ENCODE measurements at regions not wholly inside any gene's neighbourhood (a gene's known extent, or its start where the extent isn't known, plus 50 kb on each side); places are given as distances from the start of the nearest gene placed in this dataset.
"Not testable (repeated sequence)": the region's sequence is repeated elsewhere in the genome, so short reads cannot be mapped to it uniquely, and the experiment has no call there.

DNA sequence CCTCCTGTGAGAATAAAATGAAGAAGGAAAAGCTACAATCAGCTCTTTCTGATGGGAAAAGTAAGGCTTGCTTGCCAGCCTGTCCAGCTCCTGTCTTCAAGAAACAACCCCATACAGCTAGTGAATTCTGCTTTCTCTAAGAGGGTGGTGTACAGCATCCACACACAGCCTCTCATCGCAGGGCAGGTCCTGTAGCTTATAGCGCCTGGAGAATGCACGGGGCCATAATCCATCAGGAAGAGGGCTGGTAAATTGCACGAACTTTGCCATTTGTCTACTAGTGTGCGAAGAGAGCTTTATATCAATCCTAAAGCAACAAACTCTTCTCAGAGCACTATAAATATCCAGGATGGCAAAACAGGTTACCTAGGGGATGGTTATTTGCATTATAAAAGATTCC, 83.3 kb upstream of the SAMSN1 start:
- no peaks in the 10 kb centered on the region for H3K27me3 ChIP-seq
- H3K9me3 ChIP-seq = no peaks in the 10 kb centered on the region
- no peaks in the 10 kb centered on the region for H3K36me3 ChIP-seq
- TF ChIP-seq POLR2A (IDR thresholded peaks at IDR 0.05) = no peak
- TF ChIP-seq, protein P1, sequence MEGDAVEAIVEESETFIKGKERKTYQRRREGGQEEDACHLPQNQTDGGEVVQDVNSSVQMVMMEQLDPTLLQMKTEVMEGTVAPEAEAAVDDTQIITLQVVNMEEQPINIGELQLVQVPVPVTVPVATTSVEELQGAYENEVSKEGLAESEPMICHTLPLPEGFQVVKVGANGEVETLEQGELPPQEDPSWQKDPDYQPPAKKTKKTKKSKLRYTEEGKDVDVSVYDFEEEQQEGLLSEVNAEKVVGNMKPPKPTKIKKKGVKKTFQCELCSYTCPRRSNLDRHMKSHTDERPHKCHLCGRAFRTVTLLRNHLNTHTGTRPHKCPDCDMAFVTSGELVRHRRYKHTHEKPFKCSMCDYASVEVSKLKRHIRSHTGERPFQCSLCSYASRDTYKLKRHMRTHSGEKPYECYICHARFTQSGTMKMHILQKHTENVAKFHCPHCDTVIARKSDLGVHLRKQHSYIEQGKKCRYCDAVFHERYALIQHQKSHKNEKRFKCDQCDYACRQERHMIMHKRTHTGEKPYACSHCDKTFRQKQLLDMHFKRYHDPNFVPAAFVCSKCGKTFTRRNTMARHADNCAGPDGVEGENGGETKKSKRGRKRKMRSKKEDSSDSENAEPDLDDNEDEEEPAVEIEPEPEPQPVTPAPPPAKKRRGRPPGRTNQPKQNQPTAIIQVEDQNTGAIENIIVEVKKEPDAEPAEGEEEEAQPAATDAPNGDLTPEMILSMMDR (IDR thresholded peaks at IDR 0.05) = no peak
- no peak overlapping the region for H3K4me3 ChIP-seq (replicated peaks in 1 of 3)
- 58 to 77% methylated on average over 5 of the region's 5 CpGs for WGBS, 2 donors
- H3K4me1 ChIP-seq = no peaks in the 10 kb centered on the region
- intact Hi-C loops (cut with DNase I) = no loop called here
- DNase-seq = no peak
- H3K27ac ChIP-seq = no peak overlapping the region

DNA sequence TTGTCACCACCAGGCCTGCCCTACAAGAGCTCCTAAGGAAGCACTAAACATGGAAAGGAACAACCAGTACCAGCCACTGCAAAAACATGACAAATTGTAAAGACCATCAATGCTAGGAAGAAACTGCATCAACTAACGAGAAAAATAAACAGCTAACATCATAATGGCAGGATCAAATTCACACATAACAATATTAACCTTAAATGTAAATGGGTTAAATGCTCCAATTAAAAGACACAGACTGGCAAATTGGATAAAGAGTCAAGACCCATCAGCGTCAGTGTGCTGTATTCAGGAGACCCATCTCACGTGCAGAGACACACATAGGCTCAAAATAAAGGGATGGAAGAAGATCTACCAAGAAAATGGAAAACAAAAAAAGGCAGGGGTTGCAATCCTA, 77.0 kb upstream of the SAMSN1 start:
- H3K36me3 ChIP-seq; DNase-seq; H3K4me1 ChIP-seq; H3K27me3 ChIP-seq; H3K27ac ChIP-seq; H3K9me3 ChIP-seq; intact Hi-C loops (cut with DNase I); H3K4me3 ChIP-seq (replicated peaks in 1 of 3): not testable (repeated sequence)
- 79% methylated on average over 3 of the region's 3 CpGs for WGBS, 2 donors

- WGBS, 2 donors = 32% methylated on average over 2 of the region's 2 CpGs
- intact Hi-C loops (cut with DNase I) = no loop called here
- no peaks in the 10 kb centered on the region for H3K9me3 ChIP-seq
- H3K27me3 ChIP-seq = no peaks in the 10 kb centered on the region
- H3K27ac ChIP-seq = no peak overlapping the region
- no peak overlapping the region for H3K4me3 ChIP-seq (replicated peaks in 1 of 3)
- H3K36me3 ChIP-seq = no peaks in the 10 kb centered on the region
- no peak for DNase-seq
- no peaks in the 10 kb centered on the region for H3K4me1 ChIP-seq
- TF ChIP-seq, protein P1 (IDR thresholded peaks at IDR 0.05) = no peak
- no peak for TF ChIP-seq POLR2A (IDR thresholded peaks at IDR 0.05)
These were observed 74.0 kb upstream of the SAMSN1 start for GRCh38 chr21:14620152-14620551.

DNA sequence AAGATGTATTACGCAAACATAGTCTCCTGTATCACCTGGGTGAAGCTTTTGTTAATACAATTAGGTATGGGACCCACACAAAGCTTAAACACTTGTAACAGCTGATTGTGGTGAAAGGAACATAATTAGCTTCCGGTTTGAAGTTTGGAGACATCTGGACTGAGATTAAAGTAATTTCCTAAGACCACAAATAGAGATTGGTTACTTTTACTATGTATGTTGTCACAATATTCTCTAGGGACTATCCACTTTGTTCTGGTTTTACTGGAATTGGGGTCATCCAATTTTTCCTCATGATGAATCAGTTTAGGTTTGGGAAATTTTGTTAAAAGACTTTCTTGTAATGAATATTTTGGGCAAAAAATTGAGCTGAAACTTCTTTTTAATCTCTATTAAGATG, 71.8 kb upstream of the SAMSN1 start:
- Histone ChIP-seq H3K27ac (no peak overlapping the region), H3K27me3 (no peaks in the 10 kb centered on the region), H3K36me3 (no peaks in the 10 kb centered on the region), H3K4me3 (replicated peaks in 1 of 3) (no peak overlapping the region), H3K4me1 (no peaks in the 10 kb centered on the region), H3K9me3 (no peaks in the 10 kb centered on the region)
- intact Hi-C loops (cut with DNase I) = no loop called here
- TF ChIP-seq, protein P1 (IDR thresholded peaks at IDR 0.05) = no peak
- TF ChIP-seq POLR2A (IDR thresholded peaks at IDR 0.05) = no peak
- no peak for DNase-seq
- 75 to 77% methylated on average over 2 of the region's 2 CpGs for WGBS, 2 donors

DNA sequence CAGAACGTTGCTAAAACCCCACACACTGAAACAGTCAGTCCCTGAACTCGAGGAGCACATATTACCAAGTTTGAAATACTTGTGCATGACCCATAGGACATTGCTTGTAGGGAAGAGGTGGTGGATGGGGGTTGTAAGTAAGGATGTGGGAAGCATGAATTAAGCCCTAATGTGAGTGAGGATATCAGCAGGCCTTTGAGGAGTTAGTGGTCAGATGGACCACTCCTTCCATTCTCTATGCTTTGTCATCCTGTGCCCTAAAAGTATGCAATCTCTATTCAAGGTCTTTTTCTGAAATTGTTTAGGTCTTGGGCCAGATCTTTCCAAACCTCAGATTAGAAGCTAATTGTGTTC, 70.9 kb upstream of the SAMSN1 start:
- TF ChIP-seq, protein P1 (IDR thresholded peaks at IDR 0.05) = no peak
- no peak overlapping the region for H3K27ac ChIP-seq
- H3K36me3 ChIP-seq = no peaks in the 10 kb centered on the region
- DNase-seq = no peak
- 24 to 27% methylated on average over 2 of the region's 2 CpGs for WGBS, 2 donors
- no peaks in the 10 kb centered on the region for H3K9me3 ChIP-seq
- no peak overlapping the region for H3K4me3 ChIP-seq (replicated peaks in 1 of 3)
- H3K27me3 ChIP-seq = no peaks in the 10 kb centered on the region
- intact Hi-C loops (cut with DNase I) = no loop called here
- H3K4me1 ChIP-seq = no peaks in the 10 kb centered on the region

DNA sequence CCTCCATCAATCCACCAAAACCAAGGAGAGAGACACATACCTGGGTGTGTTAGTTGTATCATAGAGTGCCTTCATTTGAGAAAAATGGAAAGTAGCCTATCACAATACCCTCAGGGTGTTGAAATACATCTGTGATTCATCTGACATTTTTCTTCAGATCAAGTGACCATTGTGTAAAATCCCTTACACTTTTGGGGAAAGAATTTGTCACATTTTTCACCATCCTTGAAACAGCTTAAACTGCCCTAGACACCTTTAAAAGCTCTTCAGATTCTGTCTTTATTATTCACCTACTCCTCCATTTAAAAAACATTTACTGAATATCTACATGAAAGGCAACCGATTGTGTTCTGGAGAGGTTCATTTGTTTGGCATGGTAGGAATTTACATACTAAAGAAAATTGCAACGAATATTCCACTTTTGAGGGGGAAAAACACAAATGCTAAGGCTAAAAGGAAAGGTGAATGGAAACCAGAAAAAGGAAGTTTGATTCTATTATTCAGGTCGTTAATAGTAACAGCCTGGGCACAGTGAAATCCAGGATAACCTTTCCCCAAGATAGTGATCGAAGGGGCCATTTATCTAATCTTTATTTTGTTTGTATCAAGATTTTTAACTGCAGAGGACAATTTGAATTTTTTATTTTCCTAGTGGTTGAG, 70.4 kb upstream of the SAMSN1 start:
- H3K27ac ChIP-seq = no peak overlapping the region
- H3K4me3 ChIP-seq (replicated peaks in 1 of 3) = no peak overlapping the region
- intact Hi-C loops (cut with DNase I) = no loop called here
- H3K9me3 ChIP-seq = no peaks in the 10 kb centered on the region
- H3K4me1 ChIP-seq = no peaks in the 10 kb centered on the region
- no peaks in the 10 kb centered on the region for H3K27me3 ChIP-seq
- TF ChIP-seq, protein P1 (IDR thresholded peaks at IDR 0.05) = no peak
- TF ChIP-seq POLR2A (IDR thresholded peaks at IDR 0.05) = no peak
- 26 to 27% methylated on average over 4 of the region's 4 CpGs for WGBS, 2 donors
- no peaks in the 10 kb centered on the region for H3K36me3 ChIP-seq
- no peak for DNase-seq
